GM18517 (cell line): ENCODE measurements at regions not wholly inside any gene's neighbourhood (a gene's known extent, or its start where the extent isn't known, plus 50 kb on each side); places are given as distances from the start of the nearest gene placed in this dataset.
"Not testable (repeated sequence)": the region's sequence is repeated elsewhere in the genome, so short reads cannot be mapped to it uniquely, and the experiment has no call there.

Experiments used
- ATAC-seq: cut with Tn5 transposase; IDR thresholded peaks from one replicate; pipeline ENCODE4 v1.9.1; 2021; ENCODE audit warnings: mild to moderate bottlenecking, moderate library complexity; ENCODE audit not compliant: unreplicated experiment

- no peak for ATAC-seq
Measured at GRCh38 chr10:94123258-94123995, 129.7 kb downstream of the PLCE1 start.

GRCh38 chr10:94124147-94124546 is 130.4 kb downstream of the PLCE1 start:
- ATAC-seq: not testable (repeated sequence)

GRCh38 chr10:94125268-94125667 is 131.5 kb downstream of the PLCE1 start:
- ATAC-seq: not testable (repeated sequence)

GRCh38 chr10:94125856-94126255 is 132.1 kb downstream of the PLCE1 start:
- no peak for ATAC-seq

GRCh38 chr10:94129393-94130130 is 135.8 kb downstream of the PLCE1 start:
- ATAC-seq: no peak

GRCh38 chr10:94131885-94132284 is 138.2 kb downstream of the PLCE1 start:
- ATAC-seq: no peak

GRCh38 chr10:94133239-94133638 is 139.5 kb downstream of the PLCE1 start:
- ATAC-seq: no peak

- ATAC-seq: no peak
Measured at GRCh38 chr10:94137747-94138146, 144.0 kb downstream of the PLCE1 start.

- no peak for ATAC-seq
Measured at GRCh38 chr10:94138391-94138790, 144.7 kb downstream of the PLCE1 start.

GRCh38 chr10:94143261-94143660 is 149.5 kb downstream of the PLCE1 start:
- no peak for ATAC-seq

- ATAC-seq: no peak
Measured at GRCh38 chr10:94146313-94146712, 152.6 kb downstream of the PLCE1 start.

- no peak for ATAC-seq
Measured at GRCh38 chr10:94146746-94147145, 153.0 kb downstream of the PLCE1 start.

- ATAC-seq: no peak
Measured at GRCh38 chr10:94149702-94150101, 156.0 kb downstream of the PLCE1 start.

- no peak for ATAC-seq
Measured at GRCh38 chr10:94150541-94151184, 156.9 kb downstream of the PLCE1 start.

- ATAC-seq: no peak
Measured at GRCh38 chr10:94155722-94156271, 162.1 kb downstream of the PLCE1 start.

GRCh38 chr10:94156453-94156852 is 162.7 kb downstream of the PLCE1 start:
- ATAC-seq: no peak

GRCh38 chr10:94165158-94165611 is 171.5 kb downstream of the PLCE1 start:
- ATAC-seq: not testable (repeated sequence)

- ATAC-seq: no peak
Measured at GRCh38 chr10:94172332-94172731, 178.6 kb downstream of the PLCE1 start.

GRCh38 chr10:94173594-94173993 is 179.9 kb downstream of the PLCE1 start:
- no peak for ATAC-seq

GRCh38 chr10:94174838-94175237 is 181.1 kb downstream of the PLCE1 start:
- no peak for ATAC-seq

GRCh38 chr10:94178475-94179253 is 184.1 kb downstream of the NOC3L start:
- no peak for ATAC-seq
